ENCODE measurements at regions not wholly inside any gene's neighbourhood (a gene's known extent, or its start where the extent isn't known, plus 50 kb on each side); places are given as distances from the start of the nearest gene placed in this dataset.
A peak's percentile ranks its signal among the peaks of the same experiment; 100 is the strongest.
"Not testable (repeated sequence)": the region's sequence is repeated elsewhere in the genome, so short reads cannot be mapped to it uniquely, and the experiment has no call there.

DNA sequence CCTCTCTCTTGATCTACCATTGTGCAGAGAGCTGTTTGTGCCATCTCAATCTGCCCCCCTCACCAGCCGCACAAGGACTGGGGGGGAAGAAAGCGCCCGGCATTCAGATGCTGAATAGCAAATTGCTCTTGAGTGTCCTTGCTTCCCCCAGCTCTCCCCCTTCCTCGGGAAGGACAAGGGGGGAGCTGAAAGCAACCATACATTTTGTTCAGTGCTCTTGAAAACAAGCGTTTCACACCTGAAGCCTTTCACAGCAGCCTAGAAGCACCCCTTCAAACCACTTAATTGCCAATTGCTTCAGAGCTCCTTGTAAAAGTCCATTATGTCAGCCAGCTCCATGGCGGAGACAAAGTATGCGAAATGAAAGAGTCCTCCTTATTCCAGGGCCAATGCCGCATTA lies 540.1 kb downstream of the NR2F2 start:
- peak; percentile 65 for ATAC-seq
- peak; percentile 34 for DNase-seq (ENCODE audit: low spot score)
- CTCF ChIA-PET = no interaction called here
- POLR2A ChIA-PET = interaction anchor here (0.6 kb wide), 1 partner anchor 214 kb away, joined by 3 read pairs; no protein-coding TSS in a partner anchor
- Mint-ChIP-seq H3K4me1 (peaks cover 62% of the 10 kb centered on the region), H3K27ac (peak overlapping the region; percentile 92), H3K36me3 (peaks cover 35% of the 10 kb centered on the region), H3K4me3 (peak overlapping the region; percentile 1; the same call in 1 of the 2 replicates), H3K9me3 (peaks cover 24% of the 10 kb centered on the region), H3K27me3 (ENCODE audit: low read depth) (no peaks in the 10 kb centered on the region; the same call in 1 of the 2 replicates)
- TF ChIP-seq GTF2I (CRISPR knock-in tag; conservative IDR thresholded peaks at IDR 0.05) (no peak), NR2C2 (CRISPR knock-in tag; IDR thresholded peaks at IDR 0.05) (no peak), ATF1 (CRISPR knock-in tag; IDR thresholded peaks at IDR 0.05) (no peak)
- TF ChIP-seq, protein P1, sequence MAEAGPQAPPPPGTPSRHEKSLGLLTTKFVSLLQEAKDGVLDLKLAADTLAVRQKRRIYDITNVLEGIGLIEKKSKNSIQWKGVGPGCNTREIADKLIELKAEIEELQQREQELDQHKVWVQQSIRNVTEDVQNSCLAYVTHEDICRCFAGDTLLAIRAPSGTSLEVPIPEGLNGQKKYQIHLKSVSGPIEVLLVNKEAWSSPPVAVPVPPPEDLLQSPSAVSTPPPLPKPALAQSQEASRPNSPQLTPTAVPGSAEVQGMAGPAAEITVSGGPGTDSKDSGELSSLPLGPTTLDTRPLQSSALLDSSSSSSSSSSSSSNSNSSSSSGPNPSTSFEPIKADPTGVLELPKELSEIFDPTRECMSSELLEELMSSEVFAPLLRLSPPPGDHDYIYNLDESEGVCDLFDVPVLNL (CRISPR knock-in tag; IDR thresholded peaks at IDR 0.05; ENCODE audit: borderline replicate concordance, low read depth) = no peak

DNA sequence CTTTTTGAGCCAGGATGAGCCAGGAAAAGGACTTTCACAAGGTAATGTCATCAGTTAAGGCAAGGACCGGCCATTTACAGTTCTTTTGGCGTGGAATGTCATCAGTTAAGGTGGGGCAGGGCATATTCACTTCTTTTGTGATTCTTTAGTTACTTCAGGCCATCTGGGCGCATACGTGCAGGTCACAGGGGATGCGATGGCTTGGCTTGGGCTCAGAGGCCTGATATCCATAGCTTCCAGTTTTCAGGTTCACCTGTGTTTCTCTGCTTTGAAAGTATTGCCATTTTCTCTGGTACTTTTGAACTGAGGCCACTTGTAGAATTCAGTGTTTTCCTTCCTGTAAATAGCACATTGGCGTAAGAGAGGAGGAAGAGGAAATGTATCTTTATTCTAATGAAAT lies 546.9 kb downstream of the NR2F2 start:
- Mint-ChIP-seq H3K4me1 (peaks cover 60% of the 10 kb centered on the region), H3K27ac (peak overlapping the region; percentile 92), H3K4me3 (peak overlapping the region; percentile 63)
- ChIA-PET POLR2A (interaction anchor here (0.6 kb wide), 1 partner anchor 1432 kb away, joined by 6 read pairs; no protein-coding TSS in a partner anchor), CTCF (interaction anchor here (1.2 kb wide), 1 partner anchor 16 kb away, joined by 4 read pairs; no protein-coding TSS in a partner anchor)
- not testable (repeated sequence) for H3K9me3 Mint-ChIP-seq; H3K36me3 Mint-ChIP-seq; DNase-seq (ENCODE audit: low spot score); H3K27me3 Mint-ChIP-seq (ENCODE audit: low read depth)
- peak; percentile 36 for ATAC-seq

DNA sequence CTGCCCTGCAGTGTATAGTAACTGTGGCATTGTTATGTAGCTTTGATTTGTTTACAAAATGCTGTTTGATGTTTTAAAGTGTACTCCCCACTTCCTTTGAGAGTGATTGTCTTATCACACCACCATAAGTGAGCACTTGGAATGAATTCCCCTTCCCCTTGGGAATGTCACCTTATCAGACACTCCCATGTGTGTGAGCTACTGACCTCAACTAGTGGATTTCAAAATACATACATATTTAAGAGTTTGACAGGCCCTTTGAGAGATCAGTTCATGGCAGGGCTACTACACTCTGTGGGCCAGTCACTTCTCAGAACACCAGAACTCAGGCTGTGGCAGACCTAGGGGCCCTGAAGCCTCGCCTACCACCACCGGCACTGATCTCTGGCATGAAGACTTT lies 547.6 kb downstream of the NR2F2 start:
- H3K4me1 Mint-ChIP-seq = peaks cover 55% of the 10 kb centered on the region
- POLR2A ChIA-PET = no interaction called here

More for the DNA sequence above, 547.6 kb downstream of the NR2F2 start:
- H3K4me3 Mint-ChIP-seq = no peak overlapping the region
- TF ChIP-seq SMAD3 (CRISPR knock-in tag; IDR thresholded peaks at IDR 0.05; ENCODE audit: borderline replicate concordance) (no peak), NFYB (CRISPR knock-in tag; conservative IDR thresholded peaks at IDR 0.05; ENCODE audit: low read depth) (no peak), CREM (CRISPR knock-in tag; IDR thresholded peaks at IDR 0.05) (no peak), ATF1 (CRISPR knock-in tag; IDR thresholded peaks at IDR 0.05) (no peak), FOXP1 (CRISPR knock-in tag; IDR thresholded peaks at IDR 0.05; ENCODE audit: borderline replicate concordance) (no peak), TCF7 (CRISPR knock-in tag; IDR thresholded peaks at IDR 0.05; ENCODE audit: low read depth) (no peak), ETV6 (CRISPR knock-in tag; IDR thresholded peaks at IDR 0.05) (no peak), FOXK1 (CRISPR knock-in tag; IDR thresholded peaks at IDR 0.05) (no peak), ZNF232 (CRISPR knock-in tag; IDR thresholded peaks at IDR 0.05) (no peak), ZNF416 (CRISPR knock-in tag; IDR thresholded peaks at IDR 0.05) (no peak), SMAD4 (CRISPR knock-in tag; IDR thresholded peaks at IDR 0.05) (no peak), TEAD4 (CRISPR knock-in tag; IDR thresholded peaks at IDR 0.05) (no peak), ZNF138 (CRISPR knock-in tag; conservative IDR thresholded peaks at IDR 0.05) (no peak), OVOL2 (CRISPR knock-in tag; IDR thresholded peaks at IDR 0.05; ENCODE audit: borderline replicate concordance) (no peak)
- TF ChIP-seq, protein P2, sequence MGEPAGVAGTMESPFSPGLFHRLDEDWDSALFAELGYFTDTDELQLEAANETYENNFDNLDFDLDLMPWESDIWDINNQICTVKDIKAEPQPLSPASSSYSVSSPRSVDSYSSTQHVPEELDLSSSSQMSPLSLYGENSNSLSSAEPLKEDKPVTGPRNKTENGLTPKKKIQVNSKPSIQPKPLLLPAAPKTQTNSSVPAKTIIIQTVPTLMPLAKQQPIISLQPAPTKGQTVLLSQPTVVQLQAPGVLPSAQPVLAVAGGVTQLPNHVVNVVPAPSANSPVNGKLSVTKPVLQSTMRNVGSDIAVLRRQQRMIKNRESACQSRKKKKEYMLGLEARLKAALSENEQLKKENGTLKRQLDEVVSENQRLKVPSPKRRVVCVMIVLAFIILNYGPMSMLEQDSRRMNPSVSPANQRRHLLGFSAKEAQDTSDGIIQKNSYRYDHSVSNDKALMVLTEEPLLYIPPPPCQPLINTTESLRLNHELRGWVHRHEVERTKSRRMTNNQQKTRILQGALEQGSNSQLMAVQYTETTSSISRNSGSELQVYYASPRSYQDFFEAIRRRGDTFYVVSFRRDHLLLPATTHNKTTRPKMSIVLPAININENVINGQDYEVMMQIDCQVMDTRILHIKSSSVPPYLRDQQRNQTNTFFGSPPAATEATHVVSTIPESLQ (CRISPR knock-in tag; IDR thresholded peaks at IDR 0.05) = no peak
- TF ChIP-seq, protein P3, sequence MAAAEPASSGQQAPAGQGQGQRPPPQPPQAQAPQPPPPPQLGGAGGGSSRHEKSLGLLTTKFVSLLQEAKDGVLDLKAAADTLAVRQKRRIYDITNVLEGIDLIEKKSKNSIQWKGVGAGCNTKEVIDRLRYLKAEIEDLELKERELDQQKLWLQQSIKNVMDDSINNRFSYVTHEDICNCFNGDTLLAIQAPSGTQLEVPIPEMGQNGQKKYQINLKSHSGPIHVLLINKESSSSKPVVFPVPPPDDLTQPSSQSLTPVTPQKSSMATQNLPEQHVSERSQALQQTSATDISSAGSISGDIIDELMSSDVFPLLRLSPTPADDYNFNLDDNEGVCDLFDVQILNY (CRISPR knock-in tag; IDR thresholded peaks at IDR 0.05) = no peak
- TF ChIP-seq, protein P4, sequence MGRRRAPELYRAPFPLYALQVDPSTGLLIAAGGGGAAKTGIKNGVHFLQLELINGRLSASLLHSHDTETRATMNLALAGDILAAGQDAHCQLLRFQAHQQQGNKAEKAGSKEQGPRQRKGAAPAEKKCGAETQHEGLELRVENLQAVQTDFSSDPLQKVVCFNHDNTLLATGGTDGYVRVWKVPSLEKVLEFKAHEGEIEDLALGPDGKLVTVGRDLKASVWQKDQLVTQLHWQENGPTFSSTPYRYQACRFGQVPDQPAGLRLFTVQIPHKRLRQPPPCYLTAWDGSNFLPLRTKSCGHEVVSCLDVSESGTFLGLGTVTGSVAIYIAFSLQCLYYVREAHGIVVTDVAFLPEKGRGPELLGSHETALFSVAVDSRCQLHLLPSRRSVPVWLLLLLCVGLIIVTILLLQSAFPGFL (CRISPR knock-in tag; IDR thresholded peaks at IDR 0.05; ENCODE audit: borderline replicate concordance) = no peak
- H3K27me3 Mint-ChIP-seq (ENCODE audit: low read depth) = no peaks in the 10 kb centered on the region
- ATAC-seq = peak; percentile 63
- no peak for DNase-seq (ENCODE audit: low spot score)
- peaks cover 10% of the 10 kb centered on the region for H3K36me3 Mint-ChIP-seq
- CTCF ChIA-PET = interaction anchor here (1.2 kb wide), 1 partner anchor 15 kb away, joined by 4 read pairs; no protein-coding TSS in a partner anchor
- H3K27ac Mint-ChIP-seq = no peak overlapping the region; the same call in 1 of the 2 replicates
- peaks cover 4% of the 10 kb centered on the region for H3K9me3 Mint-ChIP-seq

All from WTC11 (cell line).